ENCODE measurements at regions not wholly inside any gene's neighbourhood (a gene's known extent, or its start where the extent isn't known, plus 50 kb on each side); places are given as distances from the start of the nearest gene placed in this dataset.
A peak's percentile ranks its signal among the peaks of the same experiment; 100 is the strongest.

- no peak overlapping the region for H3K27ac ChIP-seq
Measured at GRCh38 chr13:44210525-44210924, 163.1 kb upstream of the SERP2 start.

DNA sequence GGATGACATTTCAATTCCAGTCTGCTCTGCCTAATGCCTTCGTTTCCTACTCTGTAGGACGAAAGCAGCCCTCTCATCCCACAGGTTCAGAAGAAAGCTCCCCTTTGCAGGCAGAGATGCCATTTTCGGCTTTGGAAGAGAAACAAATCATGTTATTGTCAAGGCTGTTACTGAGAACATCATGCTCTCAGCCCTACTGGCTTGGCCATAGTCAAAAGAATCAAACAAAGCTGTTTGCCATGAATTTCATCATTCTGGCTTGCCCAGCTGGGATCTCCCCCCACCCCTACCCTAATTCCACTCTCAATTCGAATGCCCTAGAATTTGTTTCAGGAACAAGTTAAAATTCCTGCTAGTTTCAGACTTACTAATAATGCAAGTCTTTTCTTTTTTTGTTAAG is 162.3 kb upstream of the SERP2 start:
- Histone ChIP-seq H3K4me3 (no peak overlapping the region), H3K27me3 (no peaks in the 10 kb centered on the region), H3K27ac (no peak overlapping the region), H3K9me3 (no peaks in the 10 kb centered on the region), H3K36me3 (no peaks in the 10 kb centered on the region), H3K4me1 (no peaks in the 10 kb centered on the region)
- no peak for DNase-seq
- TF ChIP-seq CTCF (IDR thresholded peaks at IDR 0.05) (no peak), POLR2A (IDR thresholded peaks at IDR 0.05) (no peak)
- intact Hi-C loops (cut with DNase I; ENCODE audit: low total_unique reads): loop anchor here (10.0 kb wide), 1 partner anchor 156 kb away; no protein-coding TSS in a partner anchor

More at GRCh38 chr13:44210525-44210924, 163.1 kb upstream of the SERP2 start:
- no peaks in the 10 kb centered on the region for H3K9me3 ChIP-seq
- H3K4me3 ChIP-seq: no peak overlapping the region
- no peak for DNase-seq
- no peak for TF ChIP-seq CTCF (IDR thresholded peaks at IDR 0.05)
- TF ChIP-seq POLR2A (IDR thresholded peaks at IDR 0.05): no peak
- H3K27me3 ChIP-seq: no peaks in the 10 kb centered on the region
- intact Hi-C loops (cut with DNase I; ENCODE audit: low total_unique reads): loop anchor here (10.0 kb wide), 1 partner anchor 156 kb away; no protein-coding TSS in a partner anchor
- H3K36me3 ChIP-seq: no peaks in the 10 kb centered on the region
- H3K4me1 ChIP-seq: no peaks in the 10 kb centered on the region

GRCh38 chr13:44211704-44212346 is 161.8 kb upstream of the SERP2 start:
- H3K36me3 ChIP-seq: no peaks in the 10 kb centered on the region
- H3K27ac ChIP-seq: peak overlapping the region in 1 of 2 donors; percentile 9
- no peaks in the 10 kb centered on the region for H3K4me1 ChIP-seq
- intact Hi-C loops (cut with DNase I; ENCODE audit: low total_unique reads): loop anchor here (10.0 kb wide), 1 partner anchor 157 kb away; no protein-coding TSS in a partner anchor
- no peaks in the 10 kb centered on the region for H3K9me3 ChIP-seq
- TF ChIP-seq CTCF (IDR thresholded peaks at IDR 0.05) (no peak), POLR2A (IDR thresholded peaks at IDR 0.05) (no peak)
- no peak for DNase-seq
- H3K27me3 ChIP-seq: no peaks in the 10 kb centered on the region
- no peak overlapping the region for H3K4me3 ChIP-seq

DNA sequence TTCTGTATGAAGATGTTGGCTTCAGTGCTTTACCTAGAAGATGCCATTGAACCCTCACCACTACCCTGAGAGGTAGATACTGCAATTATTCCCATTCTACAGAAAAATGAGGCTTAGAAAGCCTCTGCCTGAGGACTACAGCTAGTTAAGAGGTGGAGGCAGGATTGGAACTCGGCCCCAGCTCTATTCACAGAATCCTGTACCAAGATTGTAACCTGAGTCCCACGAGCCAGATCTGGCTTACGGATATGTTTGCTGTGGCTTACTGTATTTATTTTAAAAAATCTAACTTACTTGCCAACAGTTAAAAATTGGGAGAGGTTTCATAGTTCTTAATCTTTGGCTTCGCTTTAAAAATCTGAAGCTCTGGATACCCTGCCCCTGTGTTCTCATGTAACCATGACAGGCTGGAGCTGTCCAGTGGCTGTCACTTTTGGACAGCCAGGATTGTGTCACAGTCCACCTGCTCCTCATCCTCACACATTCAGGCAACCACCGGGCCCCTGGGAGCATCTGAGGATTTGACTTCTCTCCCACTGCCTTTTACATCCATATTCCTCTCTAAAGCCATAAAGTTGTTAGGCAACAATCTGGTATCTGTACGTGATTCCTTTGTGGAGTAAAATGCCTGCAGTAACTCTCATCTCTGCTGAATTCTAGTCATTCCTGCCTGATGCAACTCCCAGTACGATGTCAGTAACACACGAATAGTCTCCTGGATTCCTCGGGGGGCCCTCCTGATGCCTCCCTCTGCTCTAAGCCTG is 160.8 kb upstream of the SERP2 start:
- no peaks in the 10 kb centered on the region for H3K36me3 ChIP-seq
- H3K9me3 ChIP-seq: no peaks in the 10 kb centered on the region
- peak in 1 of 2 donors; percentile 47 for DNase-seq
- intact Hi-C loops (cut with DNase I; ENCODE audit: low total_unique reads): loop anchor here (10.0 kb wide), 1 partner anchor 158 kb away; no protein-coding TSS in a partner anchor
- peak overlapping the region in 1 of 2 donors; percentile 48 for H3K27ac ChIP-seq
- no peaks in the 10 kb centered on the region for H3K27me3 ChIP-seq
- TF ChIP-seq POLR2A (IDR thresholded peaks at IDR 0.05) (no peak), CTCF (IDR thresholded peaks at IDR 0.05) (no peak)
- no peaks in the 10 kb centered on the region for H3K4me1 ChIP-seq
- H3K4me3 ChIP-seq: no peak overlapping the region

All from uterus (tissue), 3 donors.